Astrocyte (in vitro differentiated cells and primary cell): ENCODE measurements at regions not wholly inside any gene's neighbourhood (a gene's known extent, or its start where the extent isn't known, plus 50 kb on each side); places are given as distances from the start of the nearest gene placed in this dataset.

Experiments used
- DNase-seq: peaks from one replicate; pipeline ENCODE4 v3.0.0-alpha.2; 2010; ENCODE audit warnings: low read depth
- FAIRE-seq: peaks from 2 replicates; lab custom pipeline; 2011; peaks lifted over from hg19 to GRCh38; lab: Jason Lieb, UNC
- H2AFZ ChIP-seq: 2 replicates; pipeline ENCODE4 v1.6.0; 2012; ENCODE audit warnings: low read depth, low read length, inconsistent platforms
- H3K27ac ChIP-seq: 2 replicates; pipeline ENCODE4 v1.5.1; 2011; ENCODE audit warnings: low read depth, low read length, inconsistent platforms
- H3K27me3 ChIP-seq: 2 replicates; pipeline ENCODE4 v1.6.0; 2011; ENCODE audit warnings: low read length, inconsistent platforms; ENCODE audit not compliant: insufficient read depth
- H3K36me3 ChIP-seq: 2 replicates; pipeline ENCODE4 v1.5.1; 2011; ENCODE audit warnings: low read length, inconsistent platforms; ENCODE audit not compliant: insufficient read depth
- H3K4me1 ChIP-seq: 2 replicates; pipeline ENCODE4 v1.5.1; 2011; ENCODE audit warnings: low read length, inconsistent platforms; ENCODE audit not compliant: insufficient read depth
- H3K4me2 ChIP-seq: 2 replicates; pipeline ENCODE4 v1.6.0; 2012; ENCODE audit warnings: low read length, inconsistent platforms
- H3K4me3 ChIP-seq: 2 replicates; pipeline ENCODE4 v1.5.1; 2011; ENCODE audit warnings: low read depth, mild to moderate bottlenecking, low read length, inconsistent platforms; ENCODE audit not compliant: insufficient read depth
- H3K79me2 ChIP-seq: 2 replicates; pipeline ENCODE4 v1.6.0; 2012; ENCODE audit warnings: mild to moderate bottlenecking, low read length, inconsistent platforms; ENCODE audit not compliant: insufficient read depth
- H3K9ac ChIP-seq: 2 replicates; pipeline ENCODE4 v1.6.0; 2012; ENCODE audit warnings: mild to moderate bottlenecking, low read length, inconsistent platforms
- H3K9me3 ChIP-seq: 2 replicates; pipeline ENCODE4 v1.5.1; 2012; ENCODE audit warnings: low read depth, mild to moderate bottlenecking, low read length, inconsistent platforms; ENCODE audit not compliant: insufficient read depth
- H4K20me1 ChIP-seq: 2 replicates; pipeline ENCODE4 v1.6.0; 2012; ENCODE audit warnings: low read length, inconsistent platforms; ENCODE audit not compliant: insufficient read depth
- H3K27ac Mint-ChIP-seq: one replicate; pipeline ENCODE4 v1.8.0; 2021; ENCODE audit warnings: mild to moderate bottlenecking, mixed read lengths; ENCODE audit not compliant: unreplicated experiment
- H3K27me3 Mint-ChIP-seq: one replicate; pipeline ENCODE4 v1.8.0; 2021; ENCODE audit warnings: low read depth, mixed read lengths; ENCODE audit not compliant: unreplicated experiment
- H3K36me3 Mint-ChIP-seq: one replicate; pipeline ENCODE4 v1.8.0; 2021; ENCODE audit warnings: low read depth, mixed read lengths; ENCODE audit not compliant: unreplicated experiment
- H3K4me1 Mint-ChIP-seq: one replicate; pipeline ENCODE4 v1.8.0; 2021; ENCODE audit warnings: low read depth, mixed read lengths; ENCODE audit not compliant: unreplicated experiment
- H3K4me3 Mint-ChIP-seq: one replicate; pipeline ENCODE4 v1.8.0; 2021; ENCODE audit warnings: mild to moderate bottlenecking, moderate library complexity, mixed read lengths; ENCODE audit not compliant: unreplicated experiment
- H3K9me3 Mint-ChIP-seq: one replicate; pipeline ENCODE4 v1.8.0; 2021; ENCODE audit warnings: mild to moderate bottlenecking, mixed read lengths; ENCODE audit not compliant: unreplicated experiment
- CTCF ChIP-seq: IDR thresholded peaks from 2 replicates; pipeline ENCODE4 v1.5.1; 2011; ENCODE audit warnings: low read depth, mild to moderate bottlenecking, inconsistent platforms, low read length, moderate library complexity; ENCODE audit not compliant: insufficient read depth
- EZH2 ChIP-seq: IDR thresholded peaks from 2 replicates; pipeline ENCODE4 v1.6.1; 2012; ENCODE audit warnings: mild to moderate bottlenecking, low read length, inconsistent platforms; ENCODE audit not compliant: insufficient read depth

- no peak overlapping the region for H3K4me3 Mint-ChIP-seq
- no peak for FAIRE-seq
Measured at GRCh38 chr10:130568246-130568645, 432.1 kb downstream of the GLRX3 start.

GRCh38 chr10:130570074-130570473, 433.9 kb downstream of the GLRX3 start:
- DNase-seq: no peak
- Histone ChIP-seq H3K4me1 (no peaks in the 10 kb centered on the region), H3K4me2 (no peak overlapping the region), H3K79me2 (no peaks in the 10 kb centered on the region), H3K9ac (no peak overlapping the region), H2AFZ (no peak overlapping the region), H3K27me3 (no peaks in the 10 kb centered on the region), H4K20me1 (no peaks in the 10 kb centered on the region), H3K36me3 (no peaks in the 10 kb centered on the region), H3K4me3 (no peak overlapping the region), H3K9me3 (peaks cover 4% of the 10 kb centered on the region), H3K27ac (no peak overlapping the region)
- Mint-ChIP-seq H3K36me3 (no peaks in the 10 kb centered on the region), H3K9me3 (peaks cover 10% of the 10 kb centered on the region), H3K4me1 (no peaks in the 10 kb centered on the region), H3K27ac (no peak overlapping the region), H3K27me3 (peaks cover 9% of the 10 kb centered on the region), H3K4me3 (no peak overlapping the region)
- TF ChIP-seq EZH2 (no peak), CTCF (no peak)
- no peak for FAIRE-seq

More at GRCh38 chr10:130568246-130568645, 432.1 kb downstream of the GLRX3 start:
- Histone ChIP-seq H3K79me2 (no peaks in the 10 kb centered on the region), H3K36me3 (no peaks in the 10 kb centered on the region), H4K20me1 (no peaks in the 10 kb centered on the region), H3K27ac (no peak overlapping the region), H3K4me2 (no peak overlapping the region), H3K9me3 (no peaks in the 10 kb centered on the region), H2AFZ (no peak overlapping the region), H3K4me3 (no peak overlapping the region), H3K9ac (no peak overlapping the region), H3K27me3 (no peaks in the 10 kb centered on the region), H3K4me1 (no peaks in the 10 kb centered on the region)
- DNase-seq: no peak
- H3K4me1 Mint-ChIP-seq: no peaks in the 10 kb centered on the region
- H3K36me3 Mint-ChIP-seq: no peaks in the 10 kb centered on the region
- no peak overlapping the region for H3K27ac Mint-ChIP-seq
- H3K9me3 Mint-ChIP-seq: peaks cover 6% of the 10 kb centered on the region
- no peak for TF ChIP-seq CTCF
- no peak for TF ChIP-seq EZH2
- H3K27me3 Mint-ChIP-seq: peaks cover 9% of the 10 kb centered on the region

- Mint-ChIP-seq H3K4me1 (no peaks in the 10 kb centered on the region), H3K4me3 (no peak overlapping the region), H3K27ac (no peak overlapping the region), H3K9me3 (peaks cover 7% of the 10 kb centered on the region), H3K36me3 (no peaks in the 10 kb centered on the region), H3K27me3 (peaks cover 9% of the 10 kb centered on the region)
- TF ChIP-seq EZH2 (no peak), CTCF (no peak)
- H3K27me3 ChIP-seq: no peaks in the 10 kb centered on the region
- no peaks in the 10 kb centered on the region for H4K20me1 ChIP-seq
- no peak overlapping the region for H3K4me2 ChIP-seq
- H3K4me3 ChIP-seq: no peak overlapping the region
- no peak for FAIRE-seq
- no peak overlapping the region for H3K9ac ChIP-seq
- no peak for DNase-seq
- H3K27ac ChIP-seq: no peak overlapping the region
- no peaks in the 10 kb centered on the region for H3K79me2 ChIP-seq
- no peak overlapping the region for H2AFZ ChIP-seq
- H3K4me1 ChIP-seq: no peaks in the 10 kb centered on the region
- peaks cover 12% of the 10 kb centered on the region for H3K9me3 ChIP-seq
- no peaks in the 10 kb centered on the region for H3K36me3 ChIP-seq
Measured at GRCh38 chr10:130571674-130572073, 435.5 kb downstream of the GLRX3 start.
